NOMO-1 (cell line): ENCODE measurements at regions not wholly inside any gene's neighbourhood (a gene's known extent, or its start where the extent isn't known, plus 50 kb on each side); places are given as distances from the start of the nearest gene placed in this dataset.
A peak's percentile ranks its signal among the peaks of the same experiment; 100 is the strongest.

Source experiments
- DNase-seq, 2 experiments: peaks; one replicate each; lab custom pipeline; 2025; ENCODE audit not compliant: unreplicated experiment in 2 of 2; lab: John Stamatoyannopoulos, UW

DNA sequence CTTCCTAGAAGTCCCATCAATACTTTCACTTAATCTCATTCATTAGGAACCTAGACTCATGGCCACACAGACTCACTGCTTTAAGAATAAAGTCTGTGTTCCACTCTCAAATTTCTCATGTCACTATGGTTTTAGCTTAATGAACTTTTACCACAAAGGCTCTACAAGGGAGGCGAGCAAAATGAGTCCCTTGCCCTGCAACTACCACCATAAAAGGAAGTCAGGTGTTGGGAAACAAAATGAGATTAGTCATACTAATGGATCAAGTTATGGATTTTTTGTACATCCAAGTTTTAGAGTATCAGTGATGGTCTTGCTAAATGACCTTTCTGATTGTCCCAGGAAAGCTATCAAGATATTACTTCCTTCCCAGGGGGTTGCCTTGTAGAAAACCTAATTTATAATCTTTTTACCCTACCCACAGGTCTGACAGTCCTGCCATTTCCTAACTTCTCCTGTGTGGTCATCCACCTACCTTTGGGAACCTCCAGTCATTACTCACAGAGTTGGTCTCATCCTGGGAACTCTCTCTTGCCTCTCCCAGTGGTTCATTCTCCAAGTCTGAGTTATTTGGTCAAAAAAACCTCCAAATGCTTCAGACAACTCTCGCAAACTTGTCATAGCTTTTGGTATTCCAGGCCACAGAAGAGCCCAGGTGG, 51.8 kb upstream of the SLC16A1 start:
- peak; percentile 31 to 39 for DNase-seq

DNA sequence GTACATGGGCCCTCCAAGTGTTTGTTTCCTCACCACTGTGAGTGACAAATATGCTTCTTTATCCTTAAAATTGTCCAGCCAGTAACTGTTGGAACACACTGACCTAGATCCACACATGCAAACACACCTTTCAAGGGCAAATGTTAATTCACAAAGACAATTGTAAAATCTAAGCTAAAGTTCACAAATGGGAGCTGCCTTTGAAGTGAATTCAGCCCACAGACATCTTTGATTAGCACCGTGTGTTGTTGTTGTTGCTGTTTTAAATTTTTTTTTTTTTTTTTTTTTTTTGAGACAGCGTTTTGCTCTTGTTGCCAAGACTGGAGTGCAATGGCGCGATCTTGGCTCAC, 52.3 kb upstream of the SLC16A1 start:
- DNase-seq = no peak

DNA sequence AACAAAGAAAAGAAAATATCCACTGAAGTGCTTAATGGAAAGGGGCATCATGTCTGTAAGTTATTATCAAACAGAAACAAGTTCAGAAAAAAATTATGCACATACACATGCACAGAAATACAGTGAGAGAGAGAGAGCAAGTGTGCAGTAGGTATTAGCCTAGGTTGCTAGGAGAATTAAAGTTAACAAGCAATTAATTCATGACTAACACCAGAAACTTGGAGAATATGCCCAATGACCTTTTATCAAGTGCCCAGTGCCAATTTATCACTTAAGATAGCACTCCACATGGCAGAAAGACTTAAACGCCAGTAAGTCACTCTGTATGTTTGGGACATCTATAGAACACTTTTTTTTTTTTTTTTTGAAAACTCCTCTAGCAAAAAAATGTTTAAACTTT, 56.2 kb upstream of the SLC16A1 start:
- no peak for DNase-seq

DNA sequence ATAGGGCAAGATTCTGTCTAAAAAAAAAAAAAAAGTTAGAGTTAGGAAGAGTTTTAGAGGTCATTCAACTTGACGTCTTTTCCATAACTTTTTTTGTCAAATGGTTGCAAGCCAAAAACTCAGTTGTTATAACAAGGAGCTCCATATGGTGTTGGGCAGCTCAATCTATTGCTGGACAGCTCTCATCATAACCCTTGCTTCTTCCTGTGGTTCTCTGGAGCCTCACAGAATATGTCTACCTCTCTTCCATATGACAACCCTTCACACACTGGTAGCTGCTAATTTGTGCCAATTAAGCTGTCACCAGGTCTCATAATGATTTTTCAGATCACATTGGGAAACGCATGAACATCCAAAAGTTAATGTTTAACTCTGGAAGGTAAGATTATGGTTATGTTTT, 57.8 kb upstream of the SLC16A1 start:
- DNase-seq = no peak

DNA sequence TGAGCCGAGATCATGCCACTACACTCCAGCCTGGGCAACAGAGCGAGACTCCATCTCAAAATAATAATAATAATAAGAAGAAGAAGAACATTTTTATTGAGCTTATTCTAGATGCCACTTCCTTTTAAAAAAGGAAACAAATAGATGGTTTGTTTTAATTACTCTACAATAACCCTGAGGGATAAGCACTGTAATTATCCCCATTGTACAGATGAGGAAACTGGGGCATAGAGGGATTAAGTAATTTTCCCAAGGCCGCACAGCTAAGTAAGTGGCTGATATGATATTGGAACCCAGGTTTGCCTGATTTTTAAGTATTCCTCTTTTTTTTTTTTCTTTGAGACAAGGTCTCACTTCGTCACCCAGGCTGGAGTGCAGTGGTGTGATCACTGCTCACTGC, 58.5 kb upstream of the LRIG2 start:
- no peak for DNase-seq

DNA sequence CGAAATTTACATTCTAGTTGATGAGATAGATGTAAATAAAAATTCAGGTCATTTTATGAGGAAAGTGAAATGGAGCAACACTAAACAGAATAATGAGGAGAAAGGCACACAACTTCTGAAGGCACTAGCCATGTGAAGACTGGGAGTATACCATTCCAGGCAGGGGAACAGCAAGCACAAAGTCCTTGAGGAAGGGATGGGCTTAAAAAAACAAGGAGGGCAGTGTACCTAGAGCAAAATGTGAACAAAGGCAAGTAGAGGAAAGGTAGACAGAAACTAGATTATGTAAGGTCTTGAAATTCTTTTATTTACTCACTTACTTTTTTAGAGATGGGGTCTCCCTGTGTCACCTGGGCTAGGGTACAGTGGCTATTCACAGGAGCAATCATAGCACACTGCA, 54.1 kb upstream of the LRIG2 start:
- DNase-seq = no peak

DNA sequence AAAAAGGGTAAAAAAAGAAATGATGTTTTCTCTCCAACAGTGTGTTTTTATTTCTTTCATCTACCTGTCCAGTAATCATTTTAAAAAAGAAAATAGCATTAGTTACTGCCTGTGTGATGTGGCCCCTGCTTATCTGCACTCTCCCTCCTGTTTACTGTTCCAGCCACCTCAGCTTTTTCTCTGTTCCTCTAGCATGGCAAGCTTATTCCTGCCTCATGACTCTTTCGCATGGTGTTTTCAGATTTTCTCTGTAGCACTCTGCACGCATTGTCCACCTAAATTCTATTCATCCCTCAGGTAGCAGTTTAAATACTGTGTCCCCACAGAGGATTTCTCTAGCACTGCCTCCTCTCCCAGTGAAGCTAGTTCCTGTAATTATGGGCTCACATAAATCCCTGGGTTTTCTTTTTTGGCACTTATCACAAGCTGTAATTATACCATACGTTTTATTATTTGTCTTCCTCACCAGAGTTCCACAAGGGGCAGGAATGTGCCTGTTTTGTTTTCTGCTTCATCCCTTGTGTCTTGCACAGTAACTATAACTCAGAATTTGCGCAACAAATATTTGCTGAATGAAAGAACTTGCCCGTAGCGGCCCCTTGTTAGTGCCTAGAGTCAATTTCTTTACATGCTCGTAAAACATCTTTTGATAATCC, 51.4 kb upstream of the LRIG2 start:
- DNase-seq = peak in 1 of 2 experiments; percentile 14
